ENCODE measurements at regions not wholly inside any gene's neighbourhood (a gene's known extent, or its start where the extent isn't known, plus 50 kb on each side); places are given as distances from the start of the nearest gene placed in this dataset.

- TF ChIP-seq, protein P1, sequence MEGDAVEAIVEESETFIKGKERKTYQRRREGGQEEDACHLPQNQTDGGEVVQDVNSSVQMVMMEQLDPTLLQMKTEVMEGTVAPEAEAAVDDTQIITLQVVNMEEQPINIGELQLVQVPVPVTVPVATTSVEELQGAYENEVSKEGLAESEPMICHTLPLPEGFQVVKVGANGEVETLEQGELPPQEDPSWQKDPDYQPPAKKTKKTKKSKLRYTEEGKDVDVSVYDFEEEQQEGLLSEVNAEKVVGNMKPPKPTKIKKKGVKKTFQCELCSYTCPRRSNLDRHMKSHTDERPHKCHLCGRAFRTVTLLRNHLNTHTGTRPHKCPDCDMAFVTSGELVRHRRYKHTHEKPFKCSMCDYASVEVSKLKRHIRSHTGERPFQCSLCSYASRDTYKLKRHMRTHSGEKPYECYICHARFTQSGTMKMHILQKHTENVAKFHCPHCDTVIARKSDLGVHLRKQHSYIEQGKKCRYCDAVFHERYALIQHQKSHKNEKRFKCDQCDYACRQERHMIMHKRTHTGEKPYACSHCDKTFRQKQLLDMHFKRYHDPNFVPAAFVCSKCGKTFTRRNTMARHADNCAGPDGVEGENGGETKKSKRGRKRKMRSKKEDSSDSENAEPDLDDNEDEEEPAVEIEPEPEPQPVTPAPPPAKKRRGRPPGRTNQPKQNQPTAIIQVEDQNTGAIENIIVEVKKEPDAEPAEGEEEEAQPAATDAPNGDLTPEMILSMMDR (IDR thresholded peaks at IDR 0.05 in 2 of 3, conservative IDR thresholded peaks at IDR 0.05 in 1 of 3; ENCODE audit: control insufficient read depth in 2 of 3, extremely low read depth in 1 of 3, insufficient read depth in 1 of 3, low read depth in 3 of 3, low read length in 3 of 3) = no peak
- TF ChIP-seq DPF2 (IDR thresholded peaks at IDR 0.05) (no peak), POLR2A (IDR thresholded peaks at IDR 0.05; ENCODE audit: low read depth, low read length) (no peak)
Observed at GRCh38 chr6:68533339-68533795, 101.7 kb upstream of the ADGRB3 start.
